22Rv1 (cell line): ENCODE measurements at regions not wholly inside any gene's neighbourhood (a gene's known extent, or its start where the extent isn't known, plus 50 kb on each side); places are given as distances from the start of the nearest gene placed in this dataset.

Source experiments
- H3K27ac ChIP-seq: fragments of 450-650 bp; 2 replicates; pipeline ENCODE4 v1.5.1; 2017
- ZFX ChIP-seq: fragments of 450-650 bp; IDR thresholded peaks from 2 replicates; pipeline ENCODE4 v1.6.1; 2017; ENCODE audit warnings: antibody characterized with exemption, borderline replicate concordance
- TF ChIP-seq, protein P1 (sequence below): fragments of 450-650 bp; IDR thresholded peaks from 2 replicates; pipeline ENCODE4 v1.5.1; 2017; ENCODE audit warnings: mild to moderate bottlenecking

DNA sequence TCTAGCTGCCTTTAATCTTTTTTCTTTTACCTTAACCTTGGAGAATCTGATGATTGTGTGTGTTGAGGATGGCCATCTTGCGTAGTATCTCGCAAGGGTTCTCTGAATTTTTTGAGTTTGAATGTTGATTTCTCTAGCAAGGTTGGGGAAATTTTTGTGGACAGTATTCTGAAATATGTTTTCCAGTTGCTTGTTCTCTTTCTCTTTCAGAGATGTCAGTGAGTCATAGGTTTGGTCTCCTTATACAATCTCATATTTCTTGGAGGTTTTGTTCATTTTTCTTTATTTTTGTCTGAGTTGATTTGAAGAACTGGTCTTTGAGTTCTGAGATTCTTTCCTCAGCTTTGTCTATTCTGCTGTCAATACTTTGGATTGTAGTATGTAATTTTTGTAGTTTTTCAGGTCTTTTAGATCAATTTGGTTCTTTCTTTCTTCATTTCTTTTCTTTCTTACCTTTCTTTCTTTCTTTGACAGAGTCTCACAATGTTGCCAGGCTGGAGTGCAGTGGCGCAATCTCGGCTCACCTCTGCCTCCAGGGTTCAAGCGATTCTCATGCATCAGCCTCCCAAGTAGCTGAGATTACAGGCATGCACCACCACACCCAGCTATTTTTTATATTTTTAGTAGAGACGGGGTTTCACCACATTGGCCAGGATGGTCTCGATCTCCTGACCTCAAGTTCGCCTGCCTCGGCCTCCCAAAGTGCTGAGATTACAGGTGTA lies 366.4 kb upstream of the RASGRP1 start:
- H3K27ac ChIP-seq = no peak overlapping the region
- TF ChIP-seq, protein P1, sequence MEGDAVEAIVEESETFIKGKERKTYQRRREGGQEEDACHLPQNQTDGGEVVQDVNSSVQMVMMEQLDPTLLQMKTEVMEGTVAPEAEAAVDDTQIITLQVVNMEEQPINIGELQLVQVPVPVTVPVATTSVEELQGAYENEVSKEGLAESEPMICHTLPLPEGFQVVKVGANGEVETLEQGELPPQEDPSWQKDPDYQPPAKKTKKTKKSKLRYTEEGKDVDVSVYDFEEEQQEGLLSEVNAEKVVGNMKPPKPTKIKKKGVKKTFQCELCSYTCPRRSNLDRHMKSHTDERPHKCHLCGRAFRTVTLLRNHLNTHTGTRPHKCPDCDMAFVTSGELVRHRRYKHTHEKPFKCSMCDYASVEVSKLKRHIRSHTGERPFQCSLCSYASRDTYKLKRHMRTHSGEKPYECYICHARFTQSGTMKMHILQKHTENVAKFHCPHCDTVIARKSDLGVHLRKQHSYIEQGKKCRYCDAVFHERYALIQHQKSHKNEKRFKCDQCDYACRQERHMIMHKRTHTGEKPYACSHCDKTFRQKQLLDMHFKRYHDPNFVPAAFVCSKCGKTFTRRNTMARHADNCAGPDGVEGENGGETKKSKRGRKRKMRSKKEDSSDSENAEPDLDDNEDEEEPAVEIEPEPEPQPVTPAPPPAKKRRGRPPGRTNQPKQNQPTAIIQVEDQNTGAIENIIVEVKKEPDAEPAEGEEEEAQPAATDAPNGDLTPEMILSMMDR = no peak
- no peak for TF ChIP-seq ZFX

DNA sequence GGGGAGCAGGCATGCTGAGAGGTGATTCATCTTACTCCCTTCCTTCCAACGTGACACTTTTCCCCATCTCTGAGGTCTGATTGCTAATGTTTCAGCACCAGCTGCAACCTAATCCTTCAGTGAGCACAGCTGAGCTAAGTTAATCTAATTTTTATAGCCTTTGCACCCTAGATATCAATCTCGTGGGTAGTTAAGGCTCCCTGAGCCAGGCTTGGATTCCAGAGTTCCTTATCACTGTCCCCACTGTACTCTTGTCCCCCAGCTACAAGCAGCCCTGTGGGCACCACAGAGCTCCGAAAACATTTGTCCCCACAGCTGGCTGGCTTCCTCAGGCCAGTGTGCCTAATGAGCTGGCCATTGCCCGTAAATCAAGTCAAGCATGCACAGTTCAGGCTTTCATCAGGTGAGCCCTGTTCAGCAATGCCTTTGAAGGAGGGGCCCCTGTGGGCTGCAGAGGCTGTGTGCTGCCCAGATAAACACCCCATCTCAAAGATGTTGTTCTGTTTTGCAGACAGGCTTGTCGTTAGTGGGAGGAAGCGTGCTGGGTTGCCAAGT lies 376.9 kb upstream of the RASGRP1 start:
- TF ChIP-seq, protein P1 = no peak
- H3K27ac ChIP-seq = no peak overlapping the region

DNA sequence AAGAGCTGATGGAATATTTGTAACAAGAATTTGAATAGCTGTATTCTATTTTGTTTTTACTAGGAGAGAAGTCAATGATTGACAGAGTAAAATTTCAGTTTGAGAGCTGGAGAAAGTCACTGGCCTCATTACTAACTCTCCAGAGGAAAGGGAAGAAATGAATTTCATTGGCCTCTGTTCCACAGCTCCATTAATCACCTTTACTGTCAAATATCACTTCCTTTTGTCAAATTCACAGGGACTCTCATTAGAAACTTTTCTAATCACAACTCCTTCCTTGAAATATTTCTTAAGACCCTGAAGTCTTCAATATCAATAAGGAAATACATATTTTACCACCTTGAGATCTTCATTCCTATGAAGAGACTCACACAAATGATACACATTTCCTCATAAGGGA lies 379.9 kb upstream of the RASGRP1 start:
- no peak overlapping the region for H3K27ac ChIP-seq
- TF ChIP-seq ZFX = no peak
- TF ChIP-seq, protein P1 = no peak

DNA sequence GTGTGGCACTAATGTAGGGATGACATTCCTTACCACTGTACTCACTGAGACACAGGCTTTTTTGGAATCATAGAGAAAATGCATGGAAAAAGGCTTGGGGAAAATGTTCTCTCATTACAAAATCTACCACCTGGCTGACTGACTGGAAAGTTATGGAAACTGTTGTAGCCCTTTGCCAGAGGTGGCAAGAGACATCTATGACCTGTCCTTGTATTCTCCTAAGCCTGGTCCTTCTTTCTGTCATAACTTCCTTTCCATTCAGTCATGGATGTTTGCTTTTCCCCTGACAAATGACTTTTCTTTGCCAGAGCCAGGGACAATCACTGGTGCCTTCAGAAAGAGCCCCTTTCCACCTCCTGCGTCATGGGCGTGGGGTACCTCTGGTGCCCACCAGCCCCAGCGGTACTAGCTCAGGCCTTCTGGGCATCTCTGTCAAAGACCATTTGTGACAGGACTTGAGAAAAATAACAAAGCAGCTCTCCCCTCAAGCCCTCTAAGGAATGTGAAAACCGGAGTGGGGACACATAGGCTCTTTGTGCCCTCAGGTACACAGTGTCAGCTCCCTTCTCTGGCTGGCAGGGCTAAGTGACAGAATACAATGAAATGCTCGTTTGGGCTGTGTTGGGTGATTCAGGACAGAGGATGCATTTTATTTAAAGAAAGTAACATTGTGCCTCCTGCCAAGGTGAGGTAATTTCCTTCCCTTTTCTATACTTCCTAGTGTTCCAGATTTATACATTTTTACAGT lies 381.1 kb upstream of the RASGRP1 start:
- TF ChIP-seq, protein P1 = no peak
- no peak for TF ChIP-seq ZFX
- H3K27ac ChIP-seq = no peak overlapping the region

DNA sequence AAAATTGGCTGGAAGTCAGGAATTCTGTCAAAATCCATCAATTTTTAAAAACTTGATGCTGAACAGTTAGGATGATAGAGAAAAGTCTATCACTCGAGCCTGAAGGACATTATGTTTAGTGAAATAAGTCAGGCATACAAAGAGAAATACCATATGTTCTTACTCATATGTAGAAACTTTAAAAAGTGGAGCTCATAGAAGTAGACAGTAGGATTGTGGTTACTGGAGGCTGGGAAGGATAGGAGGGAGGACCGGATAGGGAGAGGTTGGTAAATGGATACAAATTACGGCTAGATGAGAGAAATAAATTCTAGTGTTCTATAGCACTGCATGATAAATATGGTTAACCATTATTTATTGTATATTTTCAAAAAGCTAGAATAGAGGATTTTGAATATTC lies 389.5 kb upstream of the RASGRP1 start:
- TF ChIP-seq, protein P1 = no peak
- TF ChIP-seq ZFX = no peak
- no peak overlapping the region for H3K27ac ChIP-seq

DNA sequence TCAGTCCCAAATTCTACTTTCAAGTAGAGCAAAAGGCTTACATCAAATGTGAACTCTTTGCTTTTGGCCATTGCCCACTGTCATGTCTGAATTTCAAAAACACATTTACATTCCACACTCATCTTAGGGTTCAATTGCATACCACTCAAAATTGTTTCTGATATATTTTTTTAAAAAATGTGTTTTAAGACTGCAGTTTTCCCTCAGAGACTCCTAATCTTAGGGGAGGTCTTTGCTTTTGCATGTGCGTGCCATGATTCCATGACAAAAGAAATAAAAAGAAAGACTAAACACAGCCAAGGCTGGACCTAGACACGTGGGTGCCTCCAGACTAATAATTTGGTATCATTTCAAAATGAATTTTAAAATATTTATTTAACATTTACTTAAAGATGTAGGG lies 396.8 kb upstream of the RASGRP1 start:
- no peak overlapping the region for H3K27ac ChIP-seq
- TF ChIP-seq ZFX = no peak
- TF ChIP-seq, protein P1 = no peak

DNA sequence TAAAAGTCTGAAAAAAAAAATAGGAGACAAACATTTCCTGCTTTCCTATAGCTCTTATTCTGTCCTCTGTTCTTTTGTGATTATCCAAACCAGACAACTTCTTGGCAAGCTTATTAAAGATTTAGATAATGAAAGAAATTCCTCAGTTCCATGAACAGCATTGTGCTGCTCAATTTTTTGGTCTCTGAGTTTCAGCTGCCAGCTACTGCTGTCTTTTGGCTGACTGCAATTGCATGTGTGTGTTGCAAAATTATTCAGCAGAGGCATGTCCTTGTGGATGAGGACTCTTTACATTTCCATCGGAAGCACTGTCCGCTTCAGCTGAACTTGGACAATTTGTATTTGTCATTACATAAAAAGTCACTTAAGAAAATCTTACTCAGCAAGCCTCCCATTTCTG lies 397.3 kb upstream of the RASGRP1 start:
- H3K27ac ChIP-seq = no peak overlapping the region
- TF ChIP-seq, protein P1 = no peak
- no peak for TF ChIP-seq ZFX
